ENCODE measurements at regions not wholly inside any gene's neighbourhood (a gene's known extent, or its start where the extent isn't known, plus 50 kb on each side); places are given as distances from the start of the nearest gene placed in this dataset.

GRCh38 chr18:56060967-56061541 is 473.1 kb upstream of the TCF4 start (continued):
- TF ChIP-seq ZNF518A (tag by site-specific recombination; conservative IDR thresholded peaks at IDR 0.05; ENCODE audit: low read depth) (no peak), ZSCAN18 (tag by site-specific recombination; IDR thresholded peaks at IDR 0.05) (no peak), TRIM28 (IDR thresholded peaks at IDR 0.05; ENCODE audit: borderline replicate concordance, low read length) (no peak), KLF17 (tag by site-specific recombination; IDR thresholded peaks at IDR 0.05) (no peak), ZNF423 (tag by site-specific recombination; IDR thresholded peaks at IDR 0.05) (no peak)

DNA sequence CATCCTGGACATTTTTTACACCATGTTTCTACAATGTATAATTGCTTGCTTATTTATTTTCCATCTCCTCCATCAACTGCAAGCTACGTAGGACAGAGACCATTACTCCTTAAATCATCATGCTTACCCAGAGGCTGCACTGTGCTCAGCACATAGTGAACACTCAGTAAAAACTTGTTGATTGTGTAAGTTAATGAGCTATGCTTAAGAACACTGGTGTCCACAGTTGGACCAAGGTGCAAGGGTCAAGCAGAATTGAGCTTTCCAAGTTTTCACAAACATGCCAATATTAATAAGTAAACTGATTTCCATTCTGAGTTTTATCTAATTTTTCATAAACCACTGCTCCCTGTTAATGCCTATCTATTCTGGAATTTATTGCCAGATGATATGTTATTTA is 464.2 kb upstream of the TCF4 start:
- Histone ChIP-seq H3K9me3 (ENCODE audit: control insufficient read depth, insufficient read depth, low read depth, low read length) (no peaks in the 10 kb centered on the region), H3K36me3 (ENCODE audit: control insufficient read depth in 2 of 2, insufficient read depth in 1 of 2, low read length in 2 of 2) (no peaks in the 10 kb centered on the region), H3K27ac (ENCODE audit: extremely low read depth, low read depth, low read length) (no peak overlapping the region), H3K4me1 (ENCODE audit: control insufficient read depth, insufficient read depth, low read length) (no peaks in the 10 kb centered on the region), H3K4me3 (ENCODE audit: low read depth, low read length) (no peak overlapping the region)
- CTCF ChIA-PET = no interaction called here
- POLR2A ChIA-PET = no interaction called here
- no peak for TF ChIP-seq ZFHX2 (tag by site-specific recombination; conservative IDR thresholded peaks at IDR 0.05)
- TF ChIP-seq, protein P1, sequence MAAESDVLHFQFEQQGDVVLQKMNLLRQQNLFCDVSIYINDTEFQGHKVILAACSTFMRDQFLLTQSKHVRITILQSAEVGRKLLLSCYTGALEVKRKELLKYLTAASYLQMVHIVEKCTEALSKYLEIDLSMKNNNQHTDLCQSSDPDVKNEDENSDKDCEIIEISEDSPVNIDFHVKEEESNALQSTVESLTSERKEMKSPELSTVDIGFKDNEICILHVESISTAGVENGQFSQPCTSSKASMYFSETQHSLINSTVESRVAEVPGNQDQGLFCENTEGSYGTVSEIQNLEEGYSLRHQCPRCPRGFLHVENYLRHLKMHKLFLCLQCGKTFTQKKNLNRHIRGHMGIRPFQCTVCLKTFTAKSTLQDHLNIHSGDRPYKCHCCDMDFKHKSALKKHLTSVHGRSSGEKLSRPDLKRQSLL (tag by site-specific recombination; IDR thresholded peaks at IDR 0.05) = no peak
- no peak for TF ChIP-seq ZNF2 (tag by site-specific recombination; IDR thresholded peaks at IDR 0.05)
- TF ChIP-seq ZNF76 (tag by site-specific recombination; IDR thresholded peaks at IDR 0.05; ENCODE audit: borderline replicate concordance, low read depth) = no peak
- TF ChIP-seq TRIM28 (IDR thresholded peaks at IDR 0.05; ENCODE audit: borderline replicate concordance, low read length) = no peak
- TF ChIP-seq ZNF768 (tag by site-specific recombination; IDR thresholded peaks at IDR 0.05) = no peak
- no peak for TF ChIP-seq ZNF175 (tag by site-specific recombination; IDR thresholded peaks at IDR 0.05)
- TF ChIP-seq ZBTB26 (tag by site-specific recombination; optimal IDR thresholded peaks at IDR 0.05) = no peak
- no peak for TF ChIP-seq SALL2 (tag by site-specific recombination; IDR thresholded peaks at IDR 0.05; ENCODE audit: borderline replicate concordance)
- TF ChIP-seq ZBTB11 (tag by site-specific recombination; conservative IDR thresholded peaks at IDR 0.05; ENCODE audit: low read depth) = no peak
- no peak for TF ChIP-seq FEZF1 (tag by site-specific recombination; IDR thresholded peaks at IDR 0.05)
- TF ChIP-seq, protein P2, sequence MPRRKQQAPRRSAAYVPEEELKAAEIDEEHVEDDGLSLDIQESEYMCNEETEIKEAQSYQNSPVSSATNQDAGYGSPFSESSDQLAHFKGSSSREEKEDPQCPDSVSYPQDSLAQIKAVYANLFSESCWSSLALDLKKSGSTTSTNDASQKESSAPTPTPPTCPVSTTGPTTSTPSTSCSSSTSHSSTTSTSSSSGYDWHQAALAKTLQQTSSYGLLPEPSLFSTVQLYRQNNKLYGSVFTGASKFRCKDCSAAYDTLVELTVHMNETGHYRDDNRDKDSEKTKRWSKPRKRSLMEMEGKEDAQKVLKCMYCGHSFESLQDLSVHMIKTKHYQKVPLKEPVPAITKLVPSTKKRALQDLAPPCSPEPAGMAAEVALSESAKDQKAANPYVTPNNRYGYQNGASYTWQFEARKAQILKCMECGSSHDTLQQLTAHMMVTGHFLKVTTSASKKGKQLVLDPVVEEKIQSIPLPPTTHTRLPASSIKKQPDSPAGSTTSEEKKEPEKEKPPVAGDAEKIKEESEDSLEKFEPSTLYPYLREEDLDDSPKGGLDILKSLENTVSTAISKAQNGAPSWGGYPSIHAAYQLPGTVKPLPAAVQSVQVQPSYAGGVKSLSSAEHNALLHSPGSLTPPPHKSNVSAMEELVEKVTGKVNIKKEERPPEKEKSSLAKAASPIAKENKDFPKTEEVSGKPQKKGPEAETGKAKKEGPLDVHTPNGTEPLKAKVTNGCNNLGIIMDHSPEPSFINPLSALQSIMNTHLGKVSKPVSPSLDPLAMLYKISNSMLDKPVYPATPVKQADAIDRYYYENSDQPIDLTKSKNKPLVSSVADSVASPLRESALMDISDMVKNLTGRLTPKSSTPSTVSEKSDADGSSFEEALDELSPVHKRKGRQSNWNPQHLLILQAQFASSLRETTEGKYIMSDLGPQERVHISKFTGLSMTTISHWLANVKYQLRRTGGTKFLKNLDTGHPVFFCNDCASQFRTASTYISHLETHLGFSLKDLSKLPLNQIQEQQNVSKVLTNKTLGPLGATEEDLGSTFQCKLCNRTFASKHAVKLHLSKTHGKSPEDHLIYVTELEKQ (tag by site-specific recombination; IDR thresholded peaks at IDR 0.05; ENCODE audit: borderline replicate concordance) = no peak
- TF ChIP-seq ZSCAN18 (tag by site-specific recombination; IDR thresholded peaks at IDR 0.05) = no peak
